MM.1S (cell line): ENCODE measurements at regions not wholly inside any gene's neighbourhood (a gene's known extent, or its start where the extent isn't known, plus 50 kb on each side); places are given as distances from the start of the nearest gene placed in this dataset.

Experiments used
- DNase-seq: peaks from one replicate; pipeline ENCODE4 v3.0.0-alpha.2; 2015
- H2AFZ ChIP-seq: fragments of 300-600 bp; sonication (generic); 2 replicates; pipeline ENCODE4 v1.6.0; 2016; ENCODE audit warnings: antibody characterized with exemption, low read length
- H3F3A ChIP-seq: fragments of 300-600 bp; sonication (generic); 2 replicates; pipeline ENCODE4 v1.6.1; 2016; ENCODE audit warnings: mild to moderate bottlenecking, antibody characterized with exemption, low read length, moderate library complexity, mixed read lengths; ENCODE audit not compliant: insufficient read depth
- H3K27ac ChIP-seq: fragments of 300-600 bp; sonication (generic); 2 replicates; pipeline ENCODE4 v1.5.1; 2016; ENCODE audit warnings: mild to moderate bottlenecking, low read length
- H3K27me3 ChIP-seq: fragments of 300-600 bp; sonication (generic); replicated peaks from 2 replicates; pipeline ENCODE4 v1.6.0; 2016; ENCODE audit warnings: low read length; ENCODE audit not compliant: insufficient read depth
- H3K36me3 ChIP-seq: fragments of 300-600 bp; sonication (generic); replicated peaks from 2 replicates; pipeline ENCODE4 v1.6.1; 2016; ENCODE audit warnings: mild to moderate bottlenecking, low read length, mixed read lengths; ENCODE audit not compliant: insufficient read depth
- H3K4me1 ChIP-seq: fragments of 300-600 bp; sonication (generic); 2 replicates; pipeline ENCODE4 v1.6.1; 2016; ENCODE audit warnings: low read length, mixed read lengths
- H3K4me2 ChIP-seq: fragments of 300-600 bp; sonication (generic); 2 replicates; pipeline ENCODE4 v1.6.0; 2016; ENCODE audit warnings: low read depth, low read length
- H3K4me3 ChIP-seq: fragments of 300-600 bp; sonication (generic); 2 replicates; pipeline ENCODE4 v1.5.1; 2016; ENCODE audit warnings: low read length, mixed read lengths
- H3K79me2 ChIP-seq: fragments of 300-600 bp; sonication (generic); 2 replicates; pipeline ENCODE4 v1.6.1; 2016; ENCODE audit warnings: mixed run types, low read length, mixed read lengths
- H3K9ac ChIP-seq: fragments of 300-600 bp; sonication (generic); 2 replicates; pipeline ENCODE4 v1.6.1; 2016; ENCODE audit warnings: low read length, mixed read lengths
- H3K9me2 ChIP-seq: fragments of 300-600 bp; sonication (generic); replicated peaks from 2 replicates; pipeline ENCODE4 v1.6.1; 2016; ENCODE audit warnings: mild to moderate bottlenecking, low read length, mixed read lengths; ENCODE audit not compliant: insufficient read depth
- H3K9me3 ChIP-seq: fragments of 300-600 bp; sonication (generic); replicated peaks from 2 replicates; pipeline ENCODE4 v1.6.1; 2016; ENCODE audit warnings: mild to moderate bottlenecking, low read length, mixed read lengths; ENCODE audit not compliant: insufficient read depth
- H4K20me1 ChIP-seq: fragments of 300-600 bp; sonication (generic); 2 replicates; pipeline ENCODE4 v1.6.1; 2016; ENCODE audit warnings: mild to moderate bottlenecking, low read length, moderate library complexity, mixed read lengths; ENCODE audit not compliant: insufficient read depth
- CTCF ChIP-seq: fragments of 300-600 bp; sonication (generic); IDR thresholded peaks from 2 replicates; pipeline ENCODE4 v1.5.1; 2016; ENCODE audit warnings: antibody characterized with exemption, low read length, mixed read lengths
- EZH2 ChIP-seq: fragments of 300-600 bp; sonication (generic); optimal IDR thresholded peaks from 2 replicates; pipeline ENCODE3; 2017; ENCODE audit warnings: low read depth, mild to moderate bottlenecking, antibody characterized with exemption, low read length, mixed read lengths
- EZH2phosphoT487 ChIP-seq: fragments of 300-600 bp; sonication (generic); IDR thresholded peaks from 2 replicates; pipeline ENCODE4 v1.6.1; 2018; ENCODE audit warnings: antibody characterized with exemption, low read length

DNA sequence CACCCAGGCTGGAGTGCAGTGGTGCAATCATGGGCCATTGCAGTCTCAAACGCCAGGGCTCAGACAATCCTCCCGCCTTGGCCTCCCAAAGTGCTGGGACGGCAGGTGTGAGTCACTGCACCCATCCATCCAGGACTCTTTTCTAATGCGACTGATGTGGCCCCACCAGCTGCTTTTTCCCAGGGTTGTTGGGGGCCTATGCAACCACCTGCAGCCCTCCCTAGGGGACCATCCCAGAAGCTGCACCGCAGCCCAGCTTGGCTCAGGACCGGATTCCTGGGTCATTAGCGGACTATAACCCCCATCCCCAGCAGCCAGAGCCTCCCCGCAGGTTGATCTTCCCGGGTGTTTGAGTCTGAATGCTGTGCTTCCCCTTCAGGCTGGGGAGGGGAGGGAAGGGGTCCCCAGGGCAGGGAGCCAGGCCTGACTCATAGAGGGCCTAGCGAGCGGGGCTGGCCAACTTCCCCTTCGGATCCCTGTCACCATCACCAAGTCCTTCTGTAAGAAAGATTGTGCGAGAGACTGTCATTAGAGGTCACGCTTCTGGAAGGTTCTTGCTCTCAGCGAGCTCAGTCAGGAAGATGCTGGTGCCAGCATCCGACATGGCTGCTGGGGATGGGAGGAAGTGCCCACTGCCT lies 108.7 kb upstream of the ACTRT2 start:
- TF ChIP-seq CTCF = no peak
- no peak for TF ChIP-seq EZH2phosphoT487
- no peak for TF ChIP-seq EZH2
- peaks cover 75% of the 10 kb centered on the region for H3K27me3 ChIP-seq
- H3K9me2 ChIP-seq = no peaks in the 10 kb centered on the region
- no peaks in the 10 kb centered on the region for H4K20me1 ChIP-seq
- no peaks in the 10 kb centered on the region for H3K4me1 ChIP-seq
- no peaks in the 10 kb centered on the region for H3K79me2 ChIP-seq
- no peak for DNase-seq
- H3K9me3 ChIP-seq = no peaks in the 10 kb centered on the region
- no peaks in the 10 kb centered on the region for H3K36me3 ChIP-seq
- no peaks in the 10 kb centered on the region for H3F3A ChIP-seq
- H3K4me3 ChIP-seq = no peak overlapping the region
- no peak overlapping the region for H3K27ac ChIP-seq
- H3K9ac ChIP-seq = no peak overlapping the region
- no peak overlapping the region for H2AFZ ChIP-seq
- H3K4me2 ChIP-seq = no peak overlapping the region

GRCh38 chr1:2913091-2913490 lies 108.2 kb upstream of the ACTRT2 start:
- no peaks in the 10 kb centered on the region for H4K20me1 ChIP-seq
- H3K9me2 ChIP-seq = no peaks in the 10 kb centered on the region
- no peak overlapping the region for H3K4me2 ChIP-seq
- H3K4me1 ChIP-seq = no peaks in the 10 kb centered on the region
- H3K9me3 ChIP-seq = no peaks in the 10 kb centered on the region
- no peaks in the 10 kb centered on the region for H3F3A ChIP-seq
- no peaks in the 10 kb centered on the region for H3K36me3 ChIP-seq
- H3K9ac ChIP-seq = no peak overlapping the region
- no peak for TF ChIP-seq EZH2phosphoT487
- no peak for TF ChIP-seq CTCF
- no peak for TF ChIP-seq EZH2
- peaks cover 78% of the 10 kb centered on the region for H3K27me3 ChIP-seq
- H3K27ac ChIP-seq = no peak overlapping the region
- no peak overlapping the region for H3K4me3 ChIP-seq
- no peaks in the 10 kb centered on the region for H3K79me2 ChIP-seq
- no peak overlapping the region for H2AFZ ChIP-seq
- no peak for DNase-seq

DNA sequence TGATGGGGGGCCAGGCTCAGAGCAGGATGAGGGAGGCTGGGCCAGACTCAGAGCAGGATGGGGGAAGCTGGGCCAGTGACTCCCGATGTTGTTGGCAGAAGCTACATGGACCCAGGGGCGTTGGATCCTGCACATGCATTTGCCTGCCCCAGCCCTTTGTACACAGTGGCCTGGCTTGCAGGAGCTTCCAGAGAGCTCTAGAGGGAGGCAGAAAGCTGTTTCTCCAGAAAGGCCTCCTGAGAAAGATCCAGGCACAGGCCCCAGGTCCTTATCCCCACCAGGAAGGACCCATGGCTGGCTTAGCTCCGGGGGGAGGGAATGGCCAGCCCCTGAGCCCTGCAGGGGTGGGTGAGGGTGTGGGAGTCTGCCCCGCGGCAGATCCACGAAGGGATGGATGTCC lies 106.6 kb upstream of the ACTRT2 start:
- no peak overlapping the region for H3K9ac ChIP-seq
- TF ChIP-seq CTCF (no peak), EZH2phosphoT487 (no peak), EZH2 (no peak)
- no peaks in the 10 kb centered on the region for H3K9me3 ChIP-seq

More for the DNA sequence above, 106.6 kb upstream of the ACTRT2 start:
- no peaks in the 10 kb centered on the region for H3K36me3 ChIP-seq
- H3K27ac ChIP-seq = no peak overlapping the region
- no peak overlapping the region for H3K4me3 ChIP-seq
- H4K20me1 ChIP-seq = no peaks in the 10 kb centered on the region
- peaks cover 83% of the 10 kb centered on the region for H3K27me3 ChIP-seq
- H3K4me1 ChIP-seq = no peaks in the 10 kb centered on the region
- no peak overlapping the region for H3K4me2 ChIP-seq
- no peak for DNase-seq
- no peak overlapping the region for H2AFZ ChIP-seq
- H3F3A ChIP-seq = no peaks in the 10 kb centered on the region
- no peaks in the 10 kb centered on the region for H3K79me2 ChIP-seq
- no peaks in the 10 kb centered on the region for H3K9me2 ChIP-seq
